NCI-H128 (cell line): ENCODE measurements at regions not wholly inside any gene's neighbourhood (a gene's known extent, or its start where the extent isn't known, plus 50 kb on each side); places are given as distances from the start of the nearest gene placed in this dataset.
"Not testable (repeated sequence)": the region's sequence is repeated elsewhere in the genome, so short reads cannot be mapped to it uniquely, and the experiment has no call there.

ENCODE experiments used
- DNase-seq: peaks from one replicate; lab custom pipeline; 2025; ENCODE audit not compliant: unreplicated experiment; lab: John Stamatoyannopoulos, UW

DNA sequence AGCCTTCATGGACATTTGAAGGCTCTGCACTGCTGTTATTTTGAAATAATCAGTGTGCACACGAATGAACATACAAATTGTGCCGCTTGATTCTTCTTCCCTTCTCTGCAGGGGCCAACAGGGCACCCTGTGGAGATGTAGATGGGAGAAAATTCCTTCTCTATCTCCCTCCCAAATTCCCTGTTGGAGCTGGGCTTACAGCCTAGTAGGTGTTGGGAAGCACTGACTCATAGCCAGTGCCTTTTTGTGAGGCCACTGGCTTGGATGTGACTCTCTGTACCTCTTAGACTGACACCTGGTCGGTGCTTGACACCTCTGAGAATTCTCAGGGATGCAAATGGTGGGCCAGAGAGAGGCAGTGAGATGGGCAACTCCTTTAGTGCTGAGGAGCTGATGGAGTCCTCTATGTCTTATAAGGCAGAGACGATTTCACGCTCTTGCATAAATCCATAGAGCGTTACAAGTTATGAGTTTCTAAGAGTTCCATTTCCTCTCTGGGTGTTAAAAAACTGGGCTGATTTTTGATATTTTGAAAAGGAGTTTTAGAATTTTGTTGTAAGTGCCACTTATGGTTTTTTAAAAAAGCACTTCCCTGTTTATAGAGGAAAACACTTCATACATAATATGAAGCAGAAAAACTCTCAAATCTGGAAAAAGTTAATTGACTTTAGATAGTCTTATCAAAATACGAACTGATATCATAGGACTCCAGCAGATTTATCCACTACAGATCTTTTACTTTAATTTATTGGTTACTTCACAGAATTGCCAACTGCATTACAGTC is 89.8 kb upstream of the MAP3K7 start:
- no peak for DNase-seq

DNA sequence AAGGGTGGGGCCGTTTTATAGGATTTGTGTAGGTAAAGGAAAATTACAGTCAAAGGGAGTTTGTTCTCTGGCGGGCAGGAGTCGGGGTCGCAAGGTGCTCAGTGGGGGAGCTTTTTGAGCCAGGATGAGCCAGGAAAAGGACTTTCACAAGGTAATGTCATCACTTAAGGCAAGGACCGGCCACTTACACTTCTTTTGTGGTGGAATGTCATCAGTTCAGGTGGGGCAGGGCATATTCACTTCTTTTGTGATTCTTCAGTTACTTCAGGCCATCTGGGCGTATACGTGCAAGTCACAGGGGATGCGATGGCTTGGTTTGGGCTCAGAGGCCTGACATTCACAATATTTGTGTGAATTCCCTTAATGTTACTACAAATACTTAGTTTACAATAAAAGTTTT is 88.2 kb upstream of the MAP3K7 start:
- not testable (repeated sequence) for DNase-seq

- DNase-seq: not testable (repeated sequence)
Observed at GRCh38 chr6:90674077-90674476, 87.2 kb upstream of the MAP3K7 start.

DNA sequence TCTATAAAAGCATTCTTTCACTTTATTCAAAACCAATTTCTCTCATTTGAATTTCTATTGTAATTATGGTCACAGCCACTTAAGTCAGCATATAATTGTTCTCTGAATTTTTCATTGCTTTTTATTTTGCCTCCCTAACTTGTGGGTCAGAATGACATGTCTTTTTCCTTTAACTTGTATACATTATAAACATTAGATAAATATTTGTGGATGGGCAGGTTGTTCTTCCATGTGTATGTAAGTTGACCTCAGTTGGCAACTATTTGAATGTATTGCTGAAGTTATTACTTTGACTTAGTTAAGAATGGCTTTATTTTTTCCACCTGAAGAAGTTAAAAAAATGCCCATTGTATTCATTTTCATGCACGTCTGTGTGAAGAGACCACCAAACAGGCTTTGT is 83.0 kb upstream of the MAP3K7 start:
- DNase-seq: no peak

DNA sequence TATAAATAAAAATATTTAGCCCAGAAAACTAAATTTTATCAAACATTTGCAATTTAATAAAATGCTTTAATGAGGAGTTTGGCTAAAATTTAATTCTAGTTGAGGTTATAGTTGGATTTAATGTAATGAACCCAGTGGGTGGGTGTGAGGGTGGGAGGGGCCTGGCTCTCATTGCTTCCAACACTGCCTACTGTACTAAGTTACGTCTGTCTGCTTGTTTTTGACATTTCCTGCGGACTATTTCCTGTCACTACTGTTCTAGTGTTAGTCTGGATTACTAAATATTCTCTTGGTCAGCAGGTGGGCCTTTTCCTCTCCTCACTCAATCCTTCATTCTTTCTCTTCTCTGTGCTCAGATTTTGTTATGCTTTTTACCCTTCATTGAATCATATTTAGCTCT is 82.5 kb upstream of the MAP3K7 start:
- no peak for DNase-seq

DNA sequence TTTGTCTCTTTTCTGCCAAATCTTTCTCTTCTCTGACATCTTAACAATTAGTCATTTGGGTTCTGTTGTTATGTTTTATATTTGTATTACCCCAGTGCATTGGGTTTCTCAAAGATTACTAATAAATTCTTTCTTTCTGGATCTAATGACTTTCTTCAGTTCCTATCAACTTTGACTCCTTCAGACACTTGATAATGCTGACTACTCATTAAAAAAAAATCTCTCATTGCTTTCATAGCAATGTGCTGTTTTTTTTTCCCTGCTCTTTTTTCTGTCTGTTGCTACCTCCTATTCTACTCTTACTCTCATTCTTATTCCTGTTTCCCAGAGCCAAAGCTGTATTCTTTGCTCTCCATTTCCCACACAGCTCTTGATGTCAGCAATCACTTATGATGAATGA is 81.3 kb upstream of the MAP3K7 start:
- no peak for DNase-seq

DNA sequence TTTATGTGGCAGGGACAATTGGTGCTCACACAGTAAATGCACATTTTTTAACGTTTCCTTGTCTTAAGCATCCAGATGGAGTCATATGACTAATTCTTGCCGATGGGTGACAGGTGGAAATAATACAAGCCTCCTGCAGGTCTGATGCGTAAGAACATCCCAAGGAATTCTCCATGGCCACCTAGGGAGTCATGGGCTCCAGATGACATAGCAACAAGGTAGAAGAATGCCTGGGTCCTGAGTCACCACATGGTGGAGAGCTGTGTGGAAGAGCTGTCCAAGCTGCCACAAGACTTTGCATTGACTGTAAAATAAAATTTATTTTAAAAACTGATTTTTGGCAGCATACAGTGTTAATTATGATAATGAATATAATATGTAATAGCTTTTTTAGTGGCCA is 77.0 kb upstream of the MAP3K7 start:
- no peak for DNase-seq

GRCh38 chr6:90663106-90663505 is 76.2 kb upstream of the MAP3K7 start:
- no peak for DNase-seq

- DNase-seq: no peak
Observed at GRCh38 chr6:90660931-90661330, 74.1 kb upstream of the MAP3K7 start.

DNA sequence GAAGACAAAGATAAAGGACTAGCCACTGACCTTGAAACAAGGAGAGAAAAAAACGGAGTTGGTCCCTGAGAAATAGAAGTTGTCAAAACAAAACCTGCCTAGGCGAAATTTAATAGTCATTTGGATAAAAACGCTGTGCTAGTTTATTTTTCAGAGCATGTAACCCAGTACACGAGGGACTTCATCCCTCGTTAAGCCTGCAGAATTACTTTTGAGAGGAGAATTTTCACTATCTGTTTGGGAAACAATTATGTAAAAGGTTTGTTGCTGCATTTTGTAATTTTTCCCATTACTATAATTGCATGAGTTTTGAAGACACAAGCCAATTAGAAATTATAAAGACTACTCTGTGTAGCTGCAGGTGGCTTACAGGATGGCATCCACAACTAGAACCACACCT is 71.6 kb upstream of the MAP3K7 start:
- DNase-seq: no peak

DNA sequence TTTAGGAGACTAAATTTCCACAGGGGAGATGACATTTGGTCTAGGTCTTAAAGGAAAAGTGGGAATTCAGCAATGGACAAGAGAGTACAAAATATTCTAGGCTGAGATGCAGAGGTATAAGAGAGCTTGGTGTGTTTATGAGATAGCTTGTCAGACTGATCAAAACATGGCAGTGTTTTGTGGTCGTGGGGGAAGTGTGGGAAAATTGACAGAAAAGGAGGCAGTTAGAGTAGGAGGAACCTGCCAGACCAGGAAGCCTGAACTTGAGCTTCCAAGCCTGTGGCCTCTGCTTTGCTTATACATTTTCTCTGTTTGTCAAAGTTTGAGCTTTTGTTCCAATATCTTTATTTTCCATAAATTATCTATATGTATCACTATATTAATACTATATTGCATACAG is 69.5 kb upstream of the MAP3K7 start:
- DNase-seq: no peak

DNA sequence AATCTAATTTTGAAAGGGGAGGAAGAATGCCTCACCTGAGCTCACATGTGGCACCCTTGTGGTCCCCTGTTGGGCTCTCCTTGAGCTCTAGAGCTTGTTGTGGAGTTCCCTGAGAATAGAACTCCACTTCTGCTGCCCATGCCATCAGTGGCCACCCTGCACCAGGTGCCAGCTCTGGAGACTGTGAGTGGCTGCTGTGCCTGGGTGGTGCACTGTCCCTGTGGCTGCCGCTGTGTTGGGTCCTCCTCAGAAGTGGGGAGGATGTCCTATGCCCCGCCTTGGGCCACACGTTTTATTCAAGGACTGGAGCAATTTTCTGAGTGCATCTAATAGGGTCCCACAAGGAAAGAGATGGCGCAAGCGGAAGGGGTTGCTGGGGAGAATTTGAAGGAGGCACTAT is 67.9 kb upstream of the MAP3K7 start:
- no peak for DNase-seq

- no peak for DNase-seq
Observed at GRCh38 chr6:90654166-90654565, 67.3 kb upstream of the MAP3K7 start.

DNA sequence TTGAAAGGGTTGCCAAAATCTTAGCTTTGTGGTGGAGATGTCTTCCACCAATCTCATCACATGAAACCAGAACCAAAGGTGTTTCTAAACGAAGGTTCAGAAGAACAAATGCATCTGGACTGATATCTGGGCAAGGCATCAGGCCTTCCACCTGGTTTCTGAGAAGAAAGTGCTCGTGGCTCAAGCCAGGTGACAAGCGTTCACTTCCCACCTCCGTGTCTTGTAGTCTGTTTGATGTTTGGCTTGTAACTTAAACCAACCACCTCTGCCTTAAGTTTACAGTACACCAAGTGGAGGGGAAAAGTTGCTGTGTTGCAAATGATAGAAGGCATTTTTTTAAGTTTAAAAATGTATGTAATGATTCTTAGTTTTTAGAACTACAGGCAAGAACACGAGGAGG is 66.9 kb upstream of the MAP3K7 start:
- no peak for DNase-seq

DNA sequence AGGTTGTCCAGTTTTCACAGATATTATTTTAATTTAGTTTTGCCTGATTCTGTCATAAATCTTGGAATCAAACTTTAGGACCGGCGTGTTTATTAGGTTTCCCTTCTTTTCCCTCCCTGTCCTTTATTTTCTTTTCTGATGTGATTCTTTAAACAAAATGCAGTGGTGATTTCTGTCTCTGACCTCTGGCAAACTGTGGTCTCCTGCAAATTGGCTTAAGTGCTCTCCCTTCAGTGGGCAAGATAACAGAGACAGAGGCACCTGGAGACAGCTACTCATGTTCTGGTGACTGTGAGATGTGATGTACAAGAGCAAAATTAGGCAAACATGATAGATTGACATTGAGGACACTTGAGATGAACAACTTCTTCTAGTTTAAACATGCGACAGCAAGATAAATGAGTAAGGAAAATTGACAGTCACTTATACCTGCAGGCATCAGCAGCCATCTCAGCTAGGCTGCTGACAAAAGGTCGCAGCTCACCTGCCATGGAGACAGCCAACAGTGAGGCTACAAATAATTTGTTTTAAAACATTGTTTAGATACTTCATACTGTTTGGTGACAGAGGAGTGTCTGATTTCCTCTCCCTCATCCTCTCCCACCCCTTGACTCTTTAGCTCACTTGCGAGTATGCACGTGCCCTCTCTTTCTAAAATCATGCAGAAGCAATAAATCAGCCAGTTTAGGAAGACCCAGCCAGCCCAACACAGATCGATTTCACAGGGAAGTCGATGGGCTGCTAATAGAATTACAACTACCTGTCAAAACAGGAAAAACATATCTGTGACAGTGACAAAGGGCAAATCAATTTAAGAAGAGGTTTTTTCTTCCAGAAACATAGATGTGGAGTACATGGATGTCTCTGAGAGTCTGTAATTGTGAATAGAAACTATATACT is 63.4 kb upstream of the MAP3K7 start:
- no peak for DNase-seq

- no peak for DNase-seq
Observed at GRCh38 chr6:90648873-90649272, 62.0 kb upstream of the MAP3K7 start.

GRCh38 chr6:90646940-90647339 is 60.1 kb upstream of the MAP3K7 start:
- DNase-seq: no peak

- no peak for DNase-seq
Observed at GRCh38 chr6:90645634-90646033, 58.8 kb upstream of the MAP3K7 start.

DNA sequence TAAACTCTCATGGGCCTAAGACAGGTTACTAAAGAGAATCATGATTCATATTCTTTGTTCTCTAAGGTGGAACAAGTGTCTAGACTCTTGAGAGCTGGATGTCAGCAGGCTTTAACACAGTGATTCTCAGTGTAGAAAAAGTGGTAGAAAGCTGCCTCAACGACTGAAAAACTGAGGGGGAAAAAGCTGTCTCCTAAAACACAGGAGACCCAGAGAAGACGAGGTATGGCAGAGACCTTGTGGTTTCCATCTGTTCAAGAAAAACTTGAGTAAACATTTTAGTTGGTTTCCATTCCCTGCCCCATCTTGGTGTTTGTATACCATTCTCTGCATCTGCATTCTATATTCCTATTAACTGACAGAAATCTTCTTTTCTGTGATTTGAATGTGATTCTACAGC is 57.6 kb upstream of the MAP3K7 start:
- no peak for DNase-seq

DNA sequence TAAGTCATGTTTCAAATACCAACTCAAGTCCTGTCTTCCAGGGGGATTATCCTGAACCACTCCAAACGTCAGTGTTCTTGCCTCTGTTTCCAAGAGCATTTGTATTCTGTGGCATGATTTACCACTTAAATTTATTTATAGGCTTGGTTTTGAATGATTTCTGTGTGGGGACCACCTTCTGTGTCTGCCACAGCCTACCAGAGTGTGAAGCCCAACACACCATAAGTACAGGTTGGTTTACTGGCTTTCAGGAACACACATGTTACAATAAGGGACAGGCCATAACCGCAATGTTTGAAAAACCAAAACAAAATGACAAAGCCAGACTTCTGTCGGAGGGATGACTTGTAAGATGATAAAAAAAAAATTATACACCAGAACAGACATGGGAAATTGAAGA is 56.5 kb upstream of the MAP3K7 start:
- DNase-seq: no peak

GRCh38 chr6:90637320-90637719 is 50.4 kb upstream of the MAP3K7 start:
- DNase-seq: no peak
